GM23248 (cell line): ENCODE measurements at regions not wholly inside any gene's neighbourhood (a gene's known extent, or its start where the extent isn't known, plus 50 kb on each side); places are given as distances from the start of the nearest gene placed in this dataset.

Source experiments
- DNase-seq: peaks from one replicate; pipeline ENCODE4 v3.0.0-alpha.2; 2015
- H2AFZ ChIP-seq: fragments of 200-600 bp; sonication (generic); 2 replicates; pipeline ENCODE4 v1.6.1; 2016; ENCODE audit warnings: antibody characterized with exemption
- H3F3A ChIP-seq: fragments of 200-600 bp; sonication (generic); 2 replicates; pipeline ENCODE4 v1.6.1; 2016; ENCODE audit warnings: mild to moderate bottlenecking, antibody characterized with exemption, mixed run types; ENCODE audit not compliant: insufficient read depth
- H3K27ac ChIP-seq: fragments of 200-600 bp; sonication (generic); 2 replicates; pipeline ENCODE4 v1.5.1; 2016; ENCODE audit warnings: mild to moderate bottlenecking
- H3K27me3 ChIP-seq: fragments of 200-600 bp; sonication (generic); replicated peaks from 2 replicates; pipeline ENCODE4 v1.6.1; 2016; ENCODE audit warnings: mild to moderate bottlenecking; ENCODE audit not compliant: insufficient read depth
- H3K36me3 ChIP-seq: fragments of 200-600 bp; sonication (generic); 2 replicates; pipeline ENCODE4 v1.6.1; 2016; ENCODE audit warnings: low read depth, mild to moderate bottlenecking
- H3K4me1 ChIP-seq: fragments of 200-600 bp; sonication (generic); 2 replicates; pipeline ENCODE4 v1.6.1; 2016; ENCODE audit warnings: mild to moderate bottlenecking; ENCODE audit not compliant: insufficient read depth
- H3K4me2 ChIP-seq: fragments of 200-600 bp; sonication (generic); one replicate; pipeline ENCODE4 v1.6.1; 2016; ENCODE audit warnings: mild to moderate bottlenecking; ENCODE audit not compliant: unreplicated experiment
- H3K4me3 ChIP-seq: fragments of 200-600 bp; sonication (generic); 2 replicates; pipeline ENCODE4 v1.5.1; 2016; ENCODE audit warnings: mild to moderate bottlenecking
- H3K79me2 ChIP-seq: fragments of 200-600 bp; sonication (generic); 2 replicates; pipeline ENCODE4 v1.6.1; 2016; ENCODE audit warnings: mild to moderate bottlenecking; ENCODE audit not compliant: insufficient read depth
- H3K9ac ChIP-seq: fragments of 200-600 bp; sonication (generic); 2 replicates; pipeline ENCODE4 v1.6.1; 2016; ENCODE audit warnings: mild to moderate bottlenecking
- H3K9me2 ChIP-seq: fragments of 200-600 bp; sonication (generic); 2 replicates; pipeline ENCODE4 v1.6.1; 2016; ENCODE audit warnings: mixed run types, mild to moderate bottlenecking, moderate library complexity; ENCODE audit not compliant: insufficient read depth
- H3K9me3 ChIP-seq: fragments of 200-600 bp; sonication (generic); one replicate; pipeline ENCODE4 v1.6.1; 2017; ENCODE audit warnings: low read depth
- H4K20me1 ChIP-seq: fragments of 200-600 bp; sonication (generic); 2 replicates; pipeline ENCODE4 v1.6.0; 2016; ENCODE audit not compliant: insufficient read depth
- EZH2 ChIP-seq: fragments of 200-600 bp; sonication (generic); IDR thresholded peaks from 2 replicates; pipeline ENCODE4 v1.6.1; 2018; ENCODE audit warnings: antibody characterized with exemption, mild to moderate bottlenecking; ENCODE audit not compliant: insufficient read depth, poor library complexity, severe bottlenecking
- EZH2phosphoT487 ChIP-seq: fragments of 200-600 bp; sonication (generic); IDR thresholded peaks from 2 replicates; pipeline ENCODE4 v1.6.1; 2018; ENCODE audit warnings: antibody characterized with exemption, moderate library complexity, mild to moderate bottlenecking, low read depth; ENCODE audit not compliant: insufficient read depth
- WGBS, 2 experiments: methylation state at CpG; one replicate each; pipeline ENCODE4 v1.1.6; 2015 to 2017; ENCODE audit warnings: low lambda C conversion rate in 2 of 2, low coverage in 1 of 2; ENCODE audit errors: missing lambda C conversion rate in 2 of 2; 5-methylcytosine and 5-hydroxymethylcytosine counted together
- in situ Hi-C: fragments of 300-500 bp; cut with MboI; formaldehyde crosslinking; loops from 2 replicates; pipeline ENCODE4 v1.15.0; 2020

- Histone ChIP-seq H3K27ac (no peak overlapping the region), H3K4me3 (no peak overlapping the region), H3K79me2 (no peaks in the 10 kb centered on the region), H3K4me2 (no peak overlapping the region), H3K36me3 (no peaks in the 10 kb centered on the region), H3K27me3 (no peaks in the 10 kb centered on the region), H3K4me1 (no peaks in the 10 kb centered on the region), H3K9me2 (no peaks in the 10 kb centered on the region), H3K9ac (no peak overlapping the region), H2AFZ (no peak overlapping the region), H3F3A (no peaks in the 10 kb centered on the region), H3K9me3 (no peaks in the 10 kb centered on the region), H4K20me1 (no peaks in the 10 kb centered on the region)
- TF ChIP-seq EZH2 (no peak), EZH2phosphoT487 (no peak)
- in situ Hi-C loops = no loop called here
- no peak for DNase-seq
- WGBS, 2 experiments = 31 to 35% methylated on average over 33 to 37 of the region's 37 CpGs
These were observed 313.8 kb upstream of the SPRY2 start for GRCh38 chr13:80654638-80655249.

GRCh38 chr13:80649274-80649673 lies 308.3 kb upstream of the SPRY2 start:
- TF ChIP-seq EZH2phosphoT487 (no peak), EZH2 (no peak)
- H3K4me1 ChIP-seq = no peaks in the 10 kb centered on the region
- no peaks in the 10 kb centered on the region for H3K79me2 ChIP-seq
- H2AFZ ChIP-seq = no peak overlapping the region
- no peak overlapping the region for H3K4me3 ChIP-seq
- no peaks in the 10 kb centered on the region for H3K36me3 ChIP-seq
- in situ Hi-C loops = no loop called here
- WGBS, 2 experiments = 56 to 62% methylated on average over 2 of the region's 2 CpGs
- H3K9me2 ChIP-seq = no peaks in the 10 kb centered on the region
- H3K9ac ChIP-seq = no peak overlapping the region
- no peaks in the 10 kb centered on the region for H3K27me3 ChIP-seq
- no peak for DNase-seq
- no peaks in the 10 kb centered on the region for H3K9me3 ChIP-seq
- H3F3A ChIP-seq = no peaks in the 10 kb centered on the region
- H3K27ac ChIP-seq = no peak overlapping the region
- no peaks in the 10 kb centered on the region for H4K20me1 ChIP-seq
- no peak overlapping the region for H3K4me2 ChIP-seq

- Histone ChIP-seq H3K36me3 (no peaks in the 10 kb centered on the region), H3K9me3 (no peaks in the 10 kb centered on the region), H3K4me2 (no peak overlapping the region), H3K9ac (no peak overlapping the region), H3K27me3 (no peaks in the 10 kb centered on the region), H3K9me2 (no peaks in the 10 kb centered on the region), H3K4me3 (no peak overlapping the region), H3K79me2 (no peaks in the 10 kb centered on the region), H4K20me1 (no peaks in the 10 kb centered on the region), H3K27ac (no peak overlapping the region), H2AFZ (no peak overlapping the region), H3K4me1 (no peaks in the 10 kb centered on the region), H3F3A (no peaks in the 10 kb centered on the region)
- WGBS, 2 experiments = 9 to 17% methylated on average over 3 of the region's 3 CpGs
- no peak for DNase-seq
- in situ Hi-C loops = no loop called here
- TF ChIP-seq EZH2 (no peak), EZH2phosphoT487 (no peak)
These were observed 301.7 kb upstream of the SPRY2 start for GRCh38 chr13:80642641-80643040.

GRCh38 chr13:80633251-80633650 lies 292.3 kb upstream of the SPRY2 start:
- Histone ChIP-seq H3K4me1 (no peaks in the 10 kb centered on the region), H3K36me3 (no peaks in the 10 kb centered on the region), H3K27ac (no peak overlapping the region), H3K9me3 (no peaks in the 10 kb centered on the region), H3K27me3 (no peaks in the 10 kb centered on the region), H2AFZ (no peak overlapping the region), H3F3A (no peaks in the 10 kb centered on the region), H3K9me2 (no peaks in the 10 kb centered on the region), H3K4me3 (no peak overlapping the region), H3K9ac (no peak overlapping the region), H4K20me1 (no peaks in the 10 kb centered on the region), H3K4me2 (no peak overlapping the region), H3K79me2 (no peaks in the 10 kb centered on the region)
- in situ Hi-C loops = no loop called here
- 44 to 70% methylated on average over 1 of the region's 1 CpG for WGBS, 2 experiments
- TF ChIP-seq EZH2phosphoT487 = no peak
- no peak for DNase-seq

- Histone ChIP-seq H3K9me3 (no peaks in the 10 kb centered on the region), H2AFZ (no peak overlapping the region), H3K9me2 (no peaks in the 10 kb centered on the region), H3K79me2 (no peaks in the 10 kb centered on the region), H3F3A (no peaks in the 10 kb centered on the region), H3K9ac (no peak overlapping the region), H3K27ac (no peak overlapping the region), H3K4me2 (no peak overlapping the region), H3K4me3 (no peak overlapping the region), H3K4me1 (no peaks in the 10 kb centered on the region), H3K36me3 (no peaks in the 10 kb centered on the region), H4K20me1 (no peaks in the 10 kb centered on the region), H3K27me3 (no peaks in the 10 kb centered on the region)
- no peak for DNase-seq
- TF ChIP-seq EZH2 = no peak
- TF ChIP-seq EZH2phosphoT487 = no peak
- in situ Hi-C loops = no loop called here
- 57 to 66% methylated on average over 3 of the region's 3 CpGs for WGBS, 2 experiments
These were observed 289.8 kb upstream of the SPRY2 start for GRCh38 chr13:80630685-80631121.
